HG03457 (cell line): ENCODE measurements at regions not wholly inside any gene's neighbourhood (a gene's known extent, or its start where the extent isn't known, plus 50 kb on each side); places are given as distances from the start of the nearest gene placed in this dataset.

Source experiments
- ATAC-seq: cut with Tn5 transposase; IDR thresholded peaks from one replicate; pipeline ENCODE4 v1.9.1; 2021; ENCODE audit warnings: moderate number of reproducible peaks; ENCODE audit not compliant: unreplicated experiment

DNA sequence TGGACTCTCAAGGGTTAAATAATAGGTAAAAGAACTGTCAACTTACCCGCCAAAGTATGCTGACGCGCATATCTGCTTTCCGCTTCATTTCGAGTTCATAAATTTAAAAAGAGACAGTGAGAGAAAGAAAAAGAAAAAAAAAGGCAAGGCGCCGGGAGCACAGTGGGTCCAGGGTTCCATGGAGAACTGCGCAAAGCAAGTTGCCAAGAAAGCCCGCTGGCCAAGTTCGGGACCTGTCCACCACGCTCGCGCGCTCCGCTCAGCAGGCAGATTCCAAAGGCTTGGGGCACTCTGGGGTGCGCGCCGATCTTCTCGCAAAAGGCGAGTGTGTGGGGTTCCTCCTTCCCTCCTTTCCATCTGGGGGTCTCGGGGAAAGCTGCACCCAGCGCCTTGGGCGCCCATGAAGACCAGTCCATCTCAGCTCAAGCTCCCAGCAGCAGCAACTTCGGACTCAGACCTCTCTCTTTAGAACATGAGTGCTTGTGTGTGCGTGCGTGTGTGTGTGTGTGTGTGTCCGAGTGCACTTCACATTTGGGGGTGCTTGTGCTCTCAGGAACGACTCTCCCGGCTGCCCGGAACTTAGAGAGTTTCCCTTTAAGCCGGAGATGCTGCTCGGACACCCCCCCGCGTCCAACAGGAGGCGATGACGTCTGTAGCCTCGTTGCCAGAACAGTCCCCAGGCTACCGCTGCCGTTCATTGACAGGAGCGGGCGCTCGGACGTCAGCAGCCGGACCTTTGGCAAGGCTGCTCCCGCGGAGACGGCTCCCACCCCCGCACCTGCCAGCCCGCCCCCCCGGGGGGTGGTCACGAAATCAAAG is 180.0 kb downstream of the TBXT start:
- no peak for ATAC-seq

GRCh38 chr6:165986914-165987482 is 180.7 kb downstream of the TBXT start:
- no peak for ATAC-seq

DNA sequence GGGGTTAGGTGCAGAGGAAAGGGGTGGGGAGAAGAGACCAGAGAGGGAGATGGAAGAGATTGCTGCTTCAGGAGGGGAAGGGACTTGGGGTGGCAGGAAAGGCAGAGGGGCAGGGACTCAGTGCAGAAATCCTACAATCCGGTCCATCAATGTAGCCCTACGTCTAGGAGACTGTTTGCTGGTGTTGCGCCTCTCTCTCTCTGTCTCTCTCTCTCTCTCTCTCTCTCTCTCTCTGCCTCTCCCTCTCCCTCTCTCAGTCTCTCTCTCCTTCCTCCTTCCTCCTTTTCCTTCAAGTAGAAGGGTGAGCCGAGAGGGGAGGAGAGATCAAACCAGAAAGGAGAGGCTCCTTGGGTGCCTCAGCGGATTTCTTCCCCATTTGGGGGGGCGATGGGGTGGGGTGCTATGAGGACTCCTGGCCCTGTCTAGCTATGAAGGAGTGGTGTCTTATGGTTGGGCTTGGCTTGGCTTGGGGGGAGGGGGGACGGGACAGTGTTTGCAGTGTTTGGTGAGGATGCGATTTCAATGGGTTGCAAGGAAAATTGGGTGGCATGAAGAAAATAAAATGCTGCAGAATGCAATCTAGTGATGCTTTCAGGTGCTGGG is 181.2 kb downstream of the TBXT start:
- no peak for ATAC-seq

DNA sequence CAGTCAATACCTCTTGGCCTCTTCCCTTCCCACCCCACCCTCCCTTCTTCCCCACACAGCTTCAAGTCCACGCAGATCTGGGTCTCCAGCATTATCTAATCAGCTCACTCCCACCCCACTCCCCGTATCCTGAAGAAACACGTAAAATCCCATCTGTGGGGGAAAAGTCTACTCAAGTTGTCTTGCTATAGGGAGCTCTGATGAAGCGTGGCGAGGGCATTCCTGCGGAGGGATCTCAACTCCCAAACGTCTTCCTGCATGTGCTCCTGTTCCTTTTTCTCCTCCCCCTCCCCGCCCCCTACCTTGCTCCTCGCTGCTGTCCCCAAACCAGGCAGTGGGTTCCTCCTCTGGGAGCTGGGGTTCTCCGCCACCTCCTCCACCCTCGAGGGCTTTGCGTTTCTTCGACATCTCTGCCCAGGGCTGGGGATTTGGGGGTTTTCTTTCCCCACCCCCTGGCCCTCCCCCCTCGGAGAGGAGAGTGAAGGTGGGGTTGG is 181.8 kb downstream of the TBXT start:
- ATAC-seq, result no peak

DNA sequence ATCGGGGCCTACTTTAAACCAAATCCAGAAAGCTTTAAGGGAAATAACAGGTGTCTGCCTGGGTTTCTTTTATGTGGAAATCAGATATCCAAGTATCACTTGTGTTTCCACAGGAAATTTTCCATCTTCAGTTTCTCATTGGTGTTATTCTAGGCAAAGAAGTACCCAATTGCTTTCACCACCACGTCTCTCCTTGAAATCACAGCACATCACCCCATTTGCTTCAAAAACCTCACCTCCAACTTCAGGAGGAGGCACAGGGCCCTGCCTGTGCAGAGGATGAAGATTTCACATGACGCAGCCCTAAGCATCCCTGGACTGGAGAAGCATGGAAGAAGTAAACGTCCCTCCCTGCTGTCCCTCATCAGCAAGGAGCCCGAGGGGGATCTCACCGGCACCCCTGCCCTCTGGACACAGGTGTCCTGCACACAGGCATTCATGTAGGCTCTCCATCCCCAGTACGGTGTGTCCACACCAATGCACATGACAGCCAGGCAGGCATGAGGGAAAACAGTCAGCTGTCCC is 182.3 kb downstream of the TBXT start:
- ATAC-seq, result no peak

GRCh38 chr6:165984729-165985275 is 182.8 kb downstream of the TBXT start:
- ATAC-seq, result no peak

- ATAC-seq, result no peak
Observed at GRCh38 chr6:165983112-165984072, 184.3 kb downstream of the TBXT start.

DNA sequence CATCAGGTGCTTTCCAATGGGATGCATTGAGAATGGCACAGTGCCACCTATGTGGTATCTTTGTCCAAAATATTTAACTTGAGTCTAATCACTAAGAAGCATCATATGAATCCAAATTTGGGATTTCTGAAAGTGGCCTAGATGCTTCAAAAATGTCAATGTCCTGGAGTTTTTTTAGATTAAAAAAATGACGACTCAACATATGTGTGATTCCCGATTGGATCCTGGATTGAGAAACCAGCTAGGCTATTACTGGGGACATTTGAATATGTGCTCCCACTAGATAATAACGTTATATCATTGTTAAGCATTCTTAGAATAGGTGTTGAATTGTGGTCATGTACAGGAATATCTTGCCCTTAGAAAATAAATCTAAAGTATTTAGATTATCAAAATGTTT is 189.2 kb downstream of the TBXT start:
- no peak for ATAC-seq

GRCh38 chr6:165976684-165977083 is 191.0 kb downstream of the TBXT start:
- ATAC-seq, result no peak

- no peak for ATAC-seq
Observed at GRCh38 chr6:165974817-165975216, 192.8 kb downstream of the TBXT start.

- no peak for ATAC-seq
Observed at GRCh38 chr6:165973473-165973872, 194.2 kb downstream of the TBXT start.

- ATAC-seq, result no peak
Observed at GRCh38 chr6:165972139-165972802, 195.4 kb downstream of the TBXT start.

- ATAC-seq, result no peak
Observed at GRCh38 chr6:165971202-165971601, 196.4 kb downstream of the TBXT start.

GRCh38 chr6:165970001-165970400 is 197.7 kb downstream of the TBXT start:
- ATAC-seq, result no peak

- ATAC-seq, result no peak
Observed at GRCh38 chr6:165969184-165969583, 198.5 kb downstream of the TBXT start.

GRCh38 chr6:165968408-165968807 is 199.2 kb downstream of the TBXT start:
- ATAC-seq, result no peak

- ATAC-seq, result no peak
Observed at GRCh38 chr6:165967810-165968407, 199.7 kb downstream of the TBXT start.

- no peak for ATAC-seq
Observed at GRCh38 chr6:165963750-165964149, 203.9 kb downstream of the TBXT start.

DNA sequence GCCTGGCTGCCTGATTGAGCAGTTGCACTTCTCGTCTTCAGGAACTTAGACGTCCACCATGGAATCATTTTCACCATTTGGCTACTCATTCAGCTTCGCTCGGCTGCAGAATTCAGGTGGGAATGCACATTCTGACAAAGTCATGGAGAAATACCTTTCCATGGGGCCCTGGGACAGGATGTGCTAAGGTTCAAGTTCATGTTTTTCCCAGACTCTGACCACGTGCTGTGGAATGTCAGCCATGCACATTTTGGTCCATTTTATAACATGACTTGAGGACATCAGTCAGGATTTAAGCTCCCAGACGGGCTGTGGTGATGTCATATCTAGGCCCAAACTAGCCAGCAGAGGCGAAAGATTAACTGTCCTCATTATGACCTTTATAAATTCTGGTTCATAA is 205.3 kb downstream of the TBXT start:
- no peak for ATAC-seq
